C4-2B (cell line): ENCODE measurements at regions not wholly inside any gene's neighbourhood (a gene's known extent, or its start where the extent isn't known, plus 50 kb on each side); places are given as distances from the start of the nearest gene placed in this dataset.

Experiments used
- H3K27ac ChIP-seq: fragments of 450-650 bp; 2 replicates; pipeline ENCODE4 v1.5.1; 2017
- CTCF ChIP-seq: fragments of 450-650 bp; conservative IDR thresholded peaks from 2 replicates; pipeline ENCODE4 v1.5.1; 2017; ENCODE audit warnings: mild to moderate bottlenecking
- ZFX ChIP-seq: fragments of 450-650 bp; IDR thresholded peaks from 2 replicates; pipeline ENCODE4 v1.6.1; 2017

GRCh38 chr5:89878140-89879132 lies 531.1 kb downstream of the CETN3 start:
- TF ChIP-seq ZFX (no peak), CTCF (no peak)
- no peak overlapping the region for H3K27ac ChIP-seq

- no peak for TF ChIP-seq ZFX
- no peak for TF ChIP-seq CTCF
- no peak overlapping the region for H3K27ac ChIP-seq
These were observed 537.6 kb downstream of the CETN3 start for GRCh38 chr5:89871906-89872305.

- TF ChIP-seq CTCF (no peak), ZFX (no peak)
- H3K27ac ChIP-seq: no peak overlapping the region
These were observed 540.2 kb downstream of the CETN3 start for GRCh38 chr5:89869346-89869745.

GRCh38 chr5:89866410-89866809 lies 543.1 kb downstream of the CETN3 start:
- H3K27ac ChIP-seq: no peak overlapping the region
- TF ChIP-seq CTCF (no peak), ZFX (no peak)

- no peak overlapping the region for H3K27ac ChIP-seq
- TF ChIP-seq ZFX: no peak
- no peak for TF ChIP-seq CTCF
These were observed 544.6 kb downstream of the CETN3 start for GRCh38 chr5:89864941-89865340.

GRCh38 chr5:89857790-89858189 lies 551.8 kb downstream of the CETN3 start:
- TF ChIP-seq ZFX (no peak), CTCF (no peak)
- H3K27ac ChIP-seq: no peak overlapping the region

- TF ChIP-seq CTCF: no peak
- TF ChIP-seq ZFX: no peak
- H3K27ac ChIP-seq: no peak overlapping the region
These were observed 554.1 kb downstream of the CETN3 start for GRCh38 chr5:89855417-89855816.
